ENCODE measurements at regions not wholly inside any gene's neighbourhood (a gene's known extent, or its start where the extent isn't known, plus 50 kb on each side); places are given as distances from the start of the nearest gene placed in this dataset.

DNA sequence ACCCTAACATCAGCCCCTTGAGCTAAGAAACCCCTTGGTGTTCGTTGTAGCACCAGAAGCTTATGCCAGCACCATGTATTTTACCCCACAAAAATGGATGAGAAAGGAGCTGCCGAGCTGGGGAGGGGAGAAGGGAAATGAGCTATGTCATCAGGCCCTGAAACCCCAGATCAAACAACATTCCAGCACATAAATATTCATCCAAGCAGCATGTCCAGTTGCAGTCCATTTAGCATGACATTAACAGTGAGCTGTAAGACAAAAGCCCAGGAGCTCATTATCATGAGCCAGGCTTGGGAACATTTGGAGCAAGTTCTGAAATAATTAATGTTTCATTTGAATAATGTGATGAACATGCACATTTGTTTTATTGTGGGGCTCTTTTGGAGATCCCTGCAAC lies 630.1 kb upstream of the TMEM132C start:
- TF ChIP-seq, protein P1, sequence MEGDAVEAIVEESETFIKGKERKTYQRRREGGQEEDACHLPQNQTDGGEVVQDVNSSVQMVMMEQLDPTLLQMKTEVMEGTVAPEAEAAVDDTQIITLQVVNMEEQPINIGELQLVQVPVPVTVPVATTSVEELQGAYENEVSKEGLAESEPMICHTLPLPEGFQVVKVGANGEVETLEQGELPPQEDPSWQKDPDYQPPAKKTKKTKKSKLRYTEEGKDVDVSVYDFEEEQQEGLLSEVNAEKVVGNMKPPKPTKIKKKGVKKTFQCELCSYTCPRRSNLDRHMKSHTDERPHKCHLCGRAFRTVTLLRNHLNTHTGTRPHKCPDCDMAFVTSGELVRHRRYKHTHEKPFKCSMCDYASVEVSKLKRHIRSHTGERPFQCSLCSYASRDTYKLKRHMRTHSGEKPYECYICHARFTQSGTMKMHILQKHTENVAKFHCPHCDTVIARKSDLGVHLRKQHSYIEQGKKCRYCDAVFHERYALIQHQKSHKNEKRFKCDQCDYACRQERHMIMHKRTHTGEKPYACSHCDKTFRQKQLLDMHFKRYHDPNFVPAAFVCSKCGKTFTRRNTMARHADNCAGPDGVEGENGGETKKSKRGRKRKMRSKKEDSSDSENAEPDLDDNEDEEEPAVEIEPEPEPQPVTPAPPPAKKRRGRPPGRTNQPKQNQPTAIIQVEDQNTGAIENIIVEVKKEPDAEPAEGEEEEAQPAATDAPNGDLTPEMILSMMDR (IDR thresholded peaks at IDR 0.05; ENCODE audit: low read depth, low read length), result no peak
- ChIA-PET POLR2A (no interaction called here), CTCF (no interaction called here)
- no peak for DNase-seq (ENCODE audit: low read depth, low spot score)
- H3K27ac ChIP-seq (ENCODE audit: low read depth, low read length), result no peak overlapping the region
- no peak overlapping the region for H3K4me3 ChIP-seq (ENCODE audit: low read depth, low read length)
- no peaks in the 10 kb centered on the region for H3K27me3 ChIP-seq (ENCODE audit: control insufficient read depth, insufficient read depth, low read length)
- H3K9me3 ChIP-seq (ENCODE audit: control insufficient read depth, insufficient read depth, low read length), result no peaks in the 10 kb centered on the region; the same call in 1 of the 2 replicates

DNA sequence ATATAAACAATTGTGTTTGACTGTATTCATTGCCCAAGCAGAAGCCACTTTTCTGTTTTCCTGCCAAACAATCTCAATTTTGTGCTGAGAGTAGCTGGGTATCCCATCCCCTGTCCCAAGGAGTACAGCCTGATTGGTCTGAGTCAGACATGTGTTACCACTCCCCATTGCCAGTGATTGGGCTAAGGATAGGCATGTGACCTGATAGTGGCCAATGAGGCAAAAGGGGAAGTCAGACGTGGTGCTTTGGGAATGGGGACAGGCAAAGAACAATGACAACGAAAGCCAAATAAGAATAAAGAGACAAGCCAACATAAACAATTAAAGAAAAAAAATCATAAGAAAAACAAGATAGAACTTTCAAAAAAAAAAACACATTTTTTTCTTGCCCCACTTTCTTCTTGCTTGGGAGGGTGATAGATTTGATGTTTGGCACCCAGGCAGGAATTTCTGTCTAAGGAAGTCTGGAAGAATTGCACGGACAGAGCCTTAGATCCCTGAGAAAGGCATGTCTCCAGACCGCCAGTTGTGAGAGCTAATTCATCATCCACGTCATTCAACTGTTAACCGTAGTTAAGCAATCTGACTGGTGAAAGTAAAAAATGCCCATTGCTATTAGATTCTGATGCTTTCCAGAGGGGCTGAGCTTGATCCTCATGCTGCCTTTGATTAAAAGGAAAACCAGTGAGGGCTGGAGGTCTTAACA lies 626.6 kb upstream of the TMEM132C start:
- Histone ChIP-seq H3K9me3 (ENCODE audit: control insufficient read depth, insufficient read depth, low read length) (no peaks in the 10 kb centered on the region; the same call in 1 of the 2 replicates), H3K4me3 (ENCODE audit: low read depth, low read length) (no peak overlapping the region), H3K27me3 (ENCODE audit: control insufficient read depth, insufficient read depth, low read length) (no peaks in the 10 kb centered on the region), H3K27ac (ENCODE audit: low read depth, low read length) (no peak overlapping the region)
- CTCF ChIA-PET, result no interaction called here
- DNase-seq (ENCODE audit: low read depth, low spot score), result no peak
- POLR2A ChIA-PET, result no interaction called here
- TF ChIP-seq, protein P1 (IDR thresholded peaks at IDR 0.05; ENCODE audit: low read depth, low read length), result no peak

DNA sequence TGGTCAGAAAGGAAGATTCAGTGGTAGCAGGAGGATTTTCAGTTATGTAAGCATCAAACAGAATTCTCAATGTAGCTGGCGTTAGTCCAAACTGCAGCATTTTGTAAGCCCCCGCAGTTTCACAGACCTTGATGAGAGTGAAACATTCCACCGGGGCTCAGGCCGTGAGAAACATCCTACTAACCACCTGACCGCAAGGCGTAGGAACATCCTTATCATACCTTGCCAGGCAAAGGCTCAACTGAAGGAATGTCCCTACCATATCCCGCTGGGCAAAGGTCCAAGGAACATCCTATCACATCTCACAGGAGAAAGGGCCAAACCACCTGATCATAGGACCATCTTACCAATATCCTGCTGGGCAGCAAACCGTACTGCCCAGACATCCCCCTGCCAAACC lies 624.8 kb upstream of the TMEM132C start:
- TF ChIP-seq, protein P1 (IDR thresholded peaks at IDR 0.05; ENCODE audit: low read depth, low read length), result no peak
- Histone ChIP-seq H3K27ac (ENCODE audit: low read depth, low read length) (no peak overlapping the region), H3K4me3 (ENCODE audit: low read depth, low read length) (no peak overlapping the region), H3K9me3 (ENCODE audit: control insufficient read depth, insufficient read depth, low read length) (peaks cover 1% of the 10 kb centered on the region; the same call in 1 of the 2 replicates), H3K27me3 (ENCODE audit: control insufficient read depth, insufficient read depth, low read length) (no peaks in the 10 kb centered on the region)
- POLR2A ChIA-PET, result no interaction called here
- CTCF ChIA-PET, result no interaction called here
- DNase-seq (ENCODE audit: low read depth, low spot score), result no peak

DNA sequence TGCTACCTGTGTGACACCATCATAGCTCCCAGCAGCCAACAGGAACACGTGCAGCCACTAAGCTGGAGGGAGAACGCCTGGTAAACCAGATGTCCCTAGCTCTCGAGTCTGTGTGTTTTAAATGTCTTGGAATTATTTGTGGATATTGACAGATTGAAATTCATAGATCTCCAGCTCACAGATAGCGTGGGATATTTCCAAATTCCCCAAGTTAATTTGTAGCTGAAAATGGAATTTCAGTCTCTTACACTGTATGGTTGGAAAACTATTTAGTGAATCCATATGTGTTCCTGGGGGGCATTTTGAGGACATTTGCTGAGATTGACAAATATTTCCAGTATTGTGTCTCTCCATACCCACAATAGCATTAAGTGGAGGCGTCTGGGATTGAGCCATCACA lies 618.6 kb upstream of the TMEM132C start:
- Histone ChIP-seq H3K4me3 (ENCODE audit: low read depth, low read length) (no peak overlapping the region), H3K9me3 (ENCODE audit: control insufficient read depth, insufficient read depth, low read length) (peaks cover 4% of the 10 kb centered on the region; the same call in 1 of the 2 replicates), H3K27ac (ENCODE audit: low read depth, low read length) (no peak overlapping the region), H3K27me3 (ENCODE audit: control insufficient read depth, insufficient read depth, low read length) (no peaks in the 10 kb centered on the region)
- POLR2A ChIA-PET, result no interaction called here
- no peak for DNase-seq (ENCODE audit: low read depth, low spot score)
- TF ChIP-seq, protein P1 (IDR thresholded peaks at IDR 0.05; ENCODE audit: low read depth, low read length), result no peak
- CTCF ChIA-PET, result interaction anchor here (0.6 kb wide), 1 partner anchor 1878 kb away, joined by 3 read pairs; no protein-coding TSS in a partner anchor

DNA sequence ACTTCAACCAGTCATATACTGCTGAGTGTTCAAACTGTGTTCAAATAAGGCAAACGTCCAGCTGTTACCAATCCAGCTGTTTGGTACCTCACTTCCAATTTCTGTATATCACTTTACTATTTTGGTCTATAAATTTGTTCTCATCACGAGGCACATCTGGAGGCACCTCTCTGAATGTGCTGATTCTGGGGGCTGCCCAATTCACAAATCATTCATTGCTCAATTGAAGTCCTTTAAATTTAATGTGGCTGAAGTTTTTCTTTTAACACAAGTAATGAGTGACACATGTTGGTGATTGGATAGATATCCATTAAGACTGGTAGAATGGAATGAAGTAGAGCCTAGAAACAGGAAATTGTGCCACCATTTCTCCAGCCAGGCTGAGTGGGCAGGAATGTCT lies 617.0 kb upstream of the TMEM132C start:
- Histone ChIP-seq H3K27me3 (ENCODE audit: control insufficient read depth, insufficient read depth, low read length) (no peaks in the 10 kb centered on the region), H3K4me3 (ENCODE audit: low read depth, low read length) (no peak overlapping the region), H3K27ac (ENCODE audit: low read depth, low read length) (no peak overlapping the region), H3K9me3 (ENCODE audit: control insufficient read depth, insufficient read depth, low read length) (peaks cover 6% of the 10 kb centered on the region)
- DNase-seq (ENCODE audit: low read depth, low spot score), result no peak
- TF ChIP-seq, protein P1 (IDR thresholded peaks at IDR 0.05; ENCODE audit: low read depth, low read length), result no peak
- POLR2A ChIA-PET, result no interaction called here
- CTCF ChIA-PET, result no interaction called here
